ENCODE measurements at regions not wholly inside any gene's neighbourhood (a gene's known extent, or its start where the extent isn't known, plus 50 kb on each side); places are given as distances from the start of the nearest gene placed in this dataset.

GRCh38 chr7:136186281-136186680 lies 209.1 kb upstream of the MTPN start:
- Histone ChIP-seq H3K4me3 (no peak overlapping the region), H3K4me2 (no peak overlapping the region), H3K27me3 (ENCODE audit: insufficient read depth, low read depth) (no peaks in the 10 kb centered on the region), H3K36me3 (ENCODE audit: low read depth) (no peaks in the 10 kb centered on the region), H3K9me3 (ENCODE audit: insufficient read depth, low read depth) (no peaks in the 10 kb centered on the region), H3K9me2 (ENCODE audit: insufficient read depth) (no peaks in the 10 kb centered on the region), H2AFZ (no peak overlapping the region), H3K27ac (no peak overlapping the region), H3K4me1 (replicated peaks; ENCODE audit: insufficient read depth) (no peaks in the 10 kb centered on the region), H3F3A (ENCODE audit: insufficient read depth, low read depth) (no peaks in the 10 kb centered on the region), H3K79me2 (ENCODE audit: low read depth) (no peaks in the 10 kb centered on the region), H4K20me1 (ENCODE audit: insufficient read depth) (no peaks in the 10 kb centered on the region)
- BruUV-seq (replicated peaks): no TSS peak
- intact Hi-C loops (cut with micrococcal nuclease; ENCODE audit: unreplicated experiment): no loop called here
- no peak for DNase-seq
- ChIA-PET CTCF (no interaction called here), POLR2A (ENCODE audit: unreplicated experiment) (no interaction called here)
- TF ChIP-seq CTCF (conservative IDR thresholded peaks at IDR 0.05): no peak
- no peak for TF ChIP-seq EZH2 (IDR thresholded peaks at IDR 0.05; ENCODE audit: low read depth)

GRCh38 chr7:136184719-136185118 lies 207.6 kb upstream of the MTPN start:
- H3K4me1 ChIP-seq (replicated peaks; ENCODE audit: insufficient read depth): no peaks in the 10 kb centered on the region
- no TSS peak for BruUV-seq (replicated peaks)
- intact Hi-C loops (cut with micrococcal nuclease; ENCODE audit: unreplicated experiment): no loop called here
- H2AFZ ChIP-seq: no peak overlapping the region
- H3K79me2 ChIP-seq (ENCODE audit: low read depth): no peaks in the 10 kb centered on the region
- H3K4me2 ChIP-seq: no peak overlapping the region
- no peaks in the 10 kb centered on the region for H3K9me2 ChIP-seq (ENCODE audit: insufficient read depth)
- no peak overlapping the region for H3K4me3 ChIP-seq
- H3K36me3 ChIP-seq (ENCODE audit: low read depth): no peaks in the 10 kb centered on the region
- TF ChIP-seq CTCF (conservative IDR thresholded peaks at IDR 0.05) (no peak), EZH2 (IDR thresholded peaks at IDR 0.05; ENCODE audit: low read depth) (no peak)
- no peaks in the 10 kb centered on the region for H3F3A ChIP-seq (ENCODE audit: insufficient read depth, low read depth)
- no peaks in the 10 kb centered on the region for H4K20me1 ChIP-seq (ENCODE audit: insufficient read depth)
- H3K9me3 ChIP-seq (ENCODE audit: insufficient read depth, low read depth): no peaks in the 10 kb centered on the region
- ChIA-PET CTCF (no interaction called here), POLR2A (ENCODE audit: unreplicated experiment) (no interaction called here)
- no peaks in the 10 kb centered on the region for H3K27me3 ChIP-seq (ENCODE audit: insufficient read depth, low read depth)
- no peak overlapping the region for H3K27ac ChIP-seq
- DNase-seq: no peak

- no peaks in the 10 kb centered on the region for H3K36me3 ChIP-seq (ENCODE audit: low read depth)
- H4K20me1 ChIP-seq (ENCODE audit: insufficient read depth): no peaks in the 10 kb centered on the region
- H3K9me3 ChIP-seq (ENCODE audit: insufficient read depth, low read depth): no peaks in the 10 kb centered on the region
- TF ChIP-seq CTCF (conservative IDR thresholded peaks at IDR 0.05): no peak
- TF ChIP-seq EZH2 (IDR thresholded peaks at IDR 0.05; ENCODE audit: low read depth): no peak
- H3K4me1 ChIP-seq (replicated peaks; ENCODE audit: insufficient read depth): no peaks in the 10 kb centered on the region
- H3K4me2 ChIP-seq: no peak overlapping the region
- H3K27ac ChIP-seq: no peak overlapping the region
- H3K9me2 ChIP-seq (ENCODE audit: insufficient read depth): no peaks in the 10 kb centered on the region
- CTCF ChIA-PET: no interaction called here
- no peak for DNase-seq
- no TSS peak for BruUV-seq (replicated peaks)
- POLR2A ChIA-PET (ENCODE audit: unreplicated experiment): no interaction called here
- no peaks in the 10 kb centered on the region for H3F3A ChIP-seq (ENCODE audit: insufficient read depth, low read depth)
- H3K79me2 ChIP-seq (ENCODE audit: low read depth): no peaks in the 10 kb centered on the region
- H2AFZ ChIP-seq: no peak overlapping the region
- H3K27me3 ChIP-seq (ENCODE audit: insufficient read depth, low read depth): no peaks in the 10 kb centered on the region
- intact Hi-C loops (cut with micrococcal nuclease; ENCODE audit: unreplicated experiment): no loop called here
- no peak overlapping the region for H3K4me3 ChIP-seq
Observed at GRCh38 chr7:136183981-136184380, 206.8 kb upstream of the MTPN start.

Measured in PC-9 (cell line).